ENCODE measurements at regions not wholly inside any gene's neighbourhood (a gene's known extent, or its start where the extent isn't known, plus 50 kb on each side); places are given as distances from the start of the nearest gene placed in this dataset.

GRCh38 chr15:81886591-81886990, 159.2 kb downstream of the MEX3B start:
- no peak for ATAC-seq
- no peaks in the 10 kb centered on the region for H3K4me1 ChIP-seq (ENCODE audit: control insufficient read depth, insufficient read depth, low read length)
- intact Hi-C loops (cut with micrococcal nuclease; ENCODE audit: unreplicated experiment) (no loop called here), in situ Hi-C loops (cut with HindIII; ENCODE audit: low pct_unique_long_range_greater_than_20kb, low sequenced_read_pairs) (no loop called here)
- no peak overlapping the region for H3K27ac ChIP-seq (ENCODE audit: low read length)
- BruUV-seq (replicated peaks): no TSS peak
- CTCF ChIA-PET: no interaction called here
- no peak for TF ChIP-seq TCF7L2 (IDR thresholded peaks at IDR 0.05; ENCODE audit: low read depth, low read length)
- TF ChIP-seq POLR2AphosphoS5 (IDR thresholded peaks at IDR 0.05; ENCODE audit: low read depth, low read length): no peak
- TF ChIP-seq CTCF (IDR thresholded peaks at IDR 0.05): no peak
- no peak for TF ChIP-seq SIN3A (IDR thresholded peaks at IDR 0.05; ENCODE audit: borderline replicate concordance, insufficient read depth, low read depth, low read length)
- no peak for TF ChIP-seq REST (IDR thresholded peaks at IDR 0.05; ENCODE audit: insufficient read depth in 1 of 2, low read depth in 2 of 2, low read length in 1 of 2)
- H3K4me3 ChIP-seq (ENCODE audit: low read depth in 2 of 2, low read length in 2 of 2): no peak overlapping the region
- DNase-seq (ENCODE audit: low read depth, low spot score): no peak
- H3K36me3 ChIP-seq (ENCODE audit: control insufficient read depth, insufficient read depth, low read length): no peaks in the 10 kb centered on the region
- POLR2A ChIA-PET: no interaction called here
- no peaks in the 10 kb centered on the region for H3K27me3 ChIP-seq (ENCODE audit: control insufficient read depth, insufficient read depth, low read length)
- no peaks in the 10 kb centered on the region for H3K9me3 ChIP-seq (ENCODE audit: control insufficient read depth, insufficient read depth, low read depth, low read length)

GRCh38 chr15:81886080-81886479, 159.7 kb downstream of the MEX3B start:
- ATAC-seq: no peak
- TF ChIP-seq TCF7L2 (IDR thresholded peaks at IDR 0.05; ENCODE audit: low read depth, low read length) (no peak), SIN3A (IDR thresholded peaks at IDR 0.05; ENCODE audit: borderline replicate concordance, insufficient read depth, low read depth, low read length) (no peak), CTCF (IDR thresholded peaks at IDR 0.05) (no peak)
- CTCF ChIA-PET: no interaction called here
- POLR2A ChIA-PET: no interaction called here
- BruUV-seq (replicated peaks): no TSS peak
- Histone ChIP-seq H3K27ac (ENCODE audit: low read length) (no peak overlapping the region), H3K36me3 (ENCODE audit: control insufficient read depth, insufficient read depth, low read length) (no peaks in the 10 kb centered on the region), H3K9me3 (ENCODE audit: control insufficient read depth, insufficient read depth, low read depth, low read length) (no peaks in the 10 kb centered on the region), H3K27me3 (ENCODE audit: control insufficient read depth, insufficient read depth, low read length) (no peaks in the 10 kb centered on the region), H3K4me1 (ENCODE audit: control insufficient read depth, insufficient read depth, low read length) (no peaks in the 10 kb centered on the region), H3K4me3 (ENCODE audit: low read depth in 2 of 2, low read length in 2 of 2) (no peak overlapping the region)
- intact Hi-C loops (cut with micrococcal nuclease; ENCODE audit: unreplicated experiment) (no loop called here), in situ Hi-C loops (cut with HindIII; ENCODE audit: low pct_unique_long_range_greater_than_20kb, low sequenced_read_pairs) (no loop called here)
- DNase-seq (ENCODE audit: low read depth, low spot score): no peak

- in situ Hi-C loops (cut with HindIII; ENCODE audit: low pct_unique_long_range_greater_than_20kb, low sequenced_read_pairs): no loop called here
- ATAC-seq (no peak), DNase-seq (ENCODE audit: low read depth, low spot score) (no peak)
- BruUV-seq (replicated peaks): no TSS peak
- Histone ChIP-seq H3K9me3 (ENCODE audit: control insufficient read depth, insufficient read depth, low read depth, low read length) (no peaks in the 10 kb centered on the region), H3K36me3 (ENCODE audit: control insufficient read depth, insufficient read depth, low read length) (no peaks in the 10 kb centered on the region), H3K27me3 (ENCODE audit: control insufficient read depth, insufficient read depth, low read length) (no peaks in the 10 kb centered on the region), H3K27ac (ENCODE audit: low read length) (no peak overlapping the region), H3K4me1 (ENCODE audit: control insufficient read depth, insufficient read depth, low read length) (no peaks in the 10 kb centered on the region), H3K4me3 (ENCODE audit: low read depth in 2 of 2, low read length in 2 of 2) (no peak overlapping the region)
- ChIA-PET POLR2A (no interaction called here), CTCF (no interaction called here)
- TF ChIP-seq REST (IDR thresholded peaks at IDR 0.05; ENCODE audit: insufficient read depth in 1 of 2, low read depth in 2 of 2, low read length in 1 of 2): no peak
- intact Hi-C loops (cut with micrococcal nuclease; ENCODE audit: unreplicated experiment): no loop called here
Observed at GRCh38 chr15:81885135-81885534, 160.7 kb downstream of the MEX3B start.
